A549 (cell line): ENCODE measurements at regions not wholly inside any gene's neighbourhood (a gene's known extent, or its start where the extent isn't known, plus 50 kb on each side); places are given as distances from the start of the nearest gene placed in this dataset.

Experiments
- ATAC-seq, 2 experiments: fragments of 200-7000 bp in 1 of 2; fragments of >200 bp in 1 of 2; cut with Nextera tagmentation in 1 of 2; cut with Tn5 transposase in 1 of 2; 3 replicates each; pipeline versions ENCODE4 v1.8.0 to v1.9.1; 2018 to 2020; ENCODE audit warnings: mild to moderate bottlenecking in 1 of 2, moderate library complexity in 1 of 2
- CTCF ChIA-PET: fragments of 300-600 bp; sonication (Branson Sonifier 250); formaldehyde crosslinking; extraction: SDS; loops from one replicate; lab custom pipeline; 2021; ENCODE audit warnings: antibody characterized with exemption, inconsistent platforms; lab: Yijun Ruan, JAX
- POLR2A ChIA-PET: fragments of 350-600 bp; formaldehyde crosslinking; extraction: SDS; loops from one replicate; lab custom pipeline; 2021; ENCODE audit warnings: antibody characterized with exemption, inconsistent platforms; lab: Yijun Ruan, JAX
- DNase-seq, 2 experiments: peaks; one replicate each; pipeline versions ENCODE4 v3.0.0 to v3.0.0-alpha.2; 2011 to 2016; ENCODE audit warnings: low read depth in 1 of 2, low spot score in 1 of 2
- FAIRE-seq: peaks from 2 replicates; lab custom pipeline; 2011; peaks lifted over from hg19 to GRCh38; lab: Jason Lieb, UNC
- H3K27ac ChIP-seq, 2 experiments: fragments of >200 bp; sonication (Bioruptor Twin); formaldehyde crosslinking; 3 replicates each; pipeline ENCODE4 v1.5.1; 2016 to 2017
- H3K4me1 ChIP-seq: fragments of >200 bp; sonication (Bioruptor Twin); formaldehyde crosslinking; 3 replicates; pipeline ENCODE4 v1.6.1; 2016
- H3K4me2 ChIP-seq: fragments of >200 bp; sonication (Bioruptor Twin); formaldehyde crosslinking; 3 replicates; pipeline ENCODE4 v1.6.1; 2016
- H3K4me3 ChIP-seq: fragments of >200 bp; sonication (Bioruptor Twin); formaldehyde crosslinking; 3 replicates; pipeline ENCODE4 v1.5.1; 2016
- H3K9me3 ChIP-seq: fragments of >200 bp; sonication (Bioruptor Twin); formaldehyde crosslinking; 3 replicates; pipeline ENCODE4 v1.6.1; 2016
- ATOH8 ChIP-seq: fragments of 250-450 bp; sonication (Bioruptor Pico); IDR thresholded peaks from 2 replicates; pipeline ENCODE4 v1.5.0; 2020; ENCODE audit warnings: low read depth, mild to moderate bottlenecking, moderate library complexity
- BCL3 ChIP-seq: fragments of >200 bp; sonication (Bioruptor Twin); formaldehyde crosslinking; IDR thresholded peaks from 3 replicates; pipeline ENCODE4 v1.6.1; 2016
- EHMT2 ChIP-seq: fragments of 200-600 bp; sonication (generic); IDR thresholded peaks from 2 replicates; pipeline ENCODE4 v1.6.1; 2016; ENCODE audit warnings: antibody characterized with exemption, low read depth, mild to moderate bottlenecking, moderate library complexity
- EP300 ChIP-seq, 2 experiments: fragments of >200 bp; sonication (Bioruptor Twin); formaldehyde crosslinking; IDR thresholded peaks; 2 replicates in 1 of 2; 3 replicates in 1 of 2; pipeline ENCODE4 v1.6.1; 2016 to 2017
- ESRRA ChIP-seq: fragments of 150-350 bp; IDR thresholded peaks from 2 replicates; pipeline ENCODE4 v1.6.1; 2014; ENCODE audit warnings: mild to moderate bottlenecking, low read length, borderline replicate concordance
- FOSB ChIP-seq: fragments of 250-450 bp; sonication (Bioruptor Pico); IDR thresholded peaks from 2 replicates; pipeline ENCODE4 v1.5.0; 2020; ENCODE audit warnings: mild to moderate bottlenecking, moderate library complexity
- FOSL2 ChIP-seq, 2 experiments: fragments of 450-650 bp in 1 of 2; fragments of >200 bp in 1 of 2; sonication (Bioruptor Twin) in 1 of 2; formaldehyde crosslinking; IDR thresholded peaks; 2 replicates each; pipeline versions ENCODE4 v1.5.0 to v1.6.1; 2016 to 2020; ENCODE audit warnings: mild to moderate bottlenecking in 1 of 2, moderate library complexity in 1 of 2
- FOXS1 ChIP-seq: fragments of 250-450 bp; sonication (Bioruptor Pico); IDR thresholded peaks from 2 replicates; pipeline ENCODE4 v1.5.0; 2020; ENCODE audit warnings: mild to moderate bottlenecking, moderate library complexity
- HES2 ChIP-seq: fragments of >200 bp; sonication (Bioruptor Twin); formaldehyde crosslinking; IDR thresholded peaks from 2 replicates; pipeline ENCODE4 v1.6.1; 2016
- HOXA7 ChIP-seq: fragments of 250-450 bp; sonication (Bioruptor Pico); IDR thresholded peaks from 2 replicates; pipeline ENCODE4 v1.5.0; 2020; ENCODE audit warnings: mild to moderate bottlenecking, moderate library complexity
- HOXB5 ChIP-seq: fragments of 250-450 bp; sonication (Bioruptor Pico); IDR thresholded peaks from 2 replicates; pipeline ENCODE4 v1.5.0; 2020; ENCODE audit warnings: mild to moderate bottlenecking, moderate library complexity
- MAX ChIP-seq: IDR thresholded peaks from 2 replicates; pipeline ENCODE4 v1.6.1; 2012
- MYC ChIP-seq: IDR thresholded peaks from 2 replicates; pipeline ENCODE4 v1.6.1; 2012; ENCODE audit warnings: mild to moderate bottlenecking, inconsistent platforms, low read length, improper control_type of control experiment, borderline replicate concordance
- PHF8 ChIP-seq: fragments of 200-600 bp; sonication (generic); IDR thresholded peaks from 2 replicates; pipeline ENCODE4 v1.6.1; 2016; ENCODE audit warnings: low read depth, mild to moderate bottlenecking, antibody characterized with exemption, moderate library complexity, borderline replicate concordance
- RAD21 ChIP-seq, 2 experiments: fragments of >200 bp in 1 of 2; sonication (Bioruptor Twin) in 1 of 2; formaldehyde crosslinking in 1 of 2; IDR thresholded peaks in 1 of 2; conservative IDR thresholded peaks in 1 of 2; 2 replicates in 1 of 2; 3 replicates in 1 of 2; pipeline ENCODE4 v1.6.1; 2012 to 2018; ENCODE audit warnings: inconsistent platforms in 1 of 2
- RCOR1 ChIP-seq: fragments of 150-350 bp; IDR thresholded peaks from 2 replicates; pipeline ENCODE4 v1.6.1; 2014; ENCODE audit warnings: antibody characterized with exemption, low read length, low read depth
- REST ChIP-seq: fragments of 200-600 bp; sonication (generic); IDR thresholded peaks from 2 replicates; pipeline ENCODE4 v1.6.1; 2016; ENCODE audit warnings: antibody characterized with exemption, mild to moderate bottlenecking, moderate library complexity
- RFX5 ChIP-seq: fragments of 450-650 bp; IDR thresholded peaks from 2 replicates; pipeline ENCODE4 v1.7.1; 2014; ENCODE audit warnings: antibody characterized with exemption, mild to moderate bottlenecking, moderate library complexity
- SREBF2 ChIP-seq: fragments of 450-650 bp; IDR thresholded peaks from 2 replicates; pipeline ENCODE4 v1.6.1; 2014; ENCODE audit warnings: mild to moderate bottlenecking, moderate library complexity
- ZC3H11A ChIP-seq: fragments of 450-650 bp; IDR thresholded peaks from 2 replicates; pipeline ENCODE4 v1.6.1; 2014; ENCODE audit warnings: antibody characterized with exemption, mild to moderate bottlenecking
- ZSCAN20 ChIP-seq: fragments of 250-450 bp; sonication (Bioruptor Pico); IDR thresholded peaks from 2 replicates; pipeline ENCODE4 v1.8.0; 2022; ENCODE audit warnings: mild to moderate bottlenecking, moderate library complexity
- WGBS: methylation state at CpG from one replicate; pipeline ENCODE4 v1.1.6; 2017; ENCODE audit errors: missing lambda C conversion rate; 5-methylcytosine and 5-hydroxymethylcytosine counted together

- no peak for FAIRE-seq
- WGBS, result 91% methylated on average over 2 of the region's 2 CpGs
- POLR2A ChIA-PET, result no interaction called here
Observed at GRCh38 chr6:88490908-88491264, 324.7 kb upstream of the CNR1 start.

GRCh38 chr6:88490195-88490907, 324.2 kb upstream of the CNR1 start:
- ChIA-PET POLR2A (no interaction called here), CTCF (interaction anchor here (3.7 kb wide), 1 partner anchor 560 kb away, joined by 14 read pairs; no protein-coding TSS in a partner anchor)
- FAIRE-seq (no peak), DNase-seq (no peak), ATAC-seq (no peak)
- 62% methylated on average over 6 of the region's 6 CpGs for WGBS
- Histone ChIP-seq H3K4me1 (no peaks in the 10 kb centered on the region), H3K9me3 (no peaks in the 10 kb centered on the region), H3K27ac (no peak overlapping the region; a peak in 1 of 6 replicates), H3K4me3 (no peak overlapping the region), H3K4me2 (no peak overlapping the region)
- TF ChIP-seq ZSCAN20 (CRISPR knock-in tag), result no peak
- TF ChIP-seq RFX5, result no peak
- TF ChIP-seq SREBF2, result no peak
- no peak for TF ChIP-seq PHF8
- TF ChIP-seq ZC3H11A, result no peak
- TF ChIP-seq HES2, result no peak
- no peak for TF ChIP-seq FOSL2 (IDR thresholded peaks at IDR 0.05)
- TF ChIP-seq FOSL2 (CRISPR knock-in tag; IDR thresholded peaks at IDR 0.05), result no peak
- TF ChIP-seq BCL3, result no peak
- TF ChIP-seq REST, result no peak
- no peak for TF ChIP-seq RCOR1
- TF ChIP-seq RAD21 (conservative IDR thresholded peaks at IDR 0.05 in 1 of 2, IDR thresholded peaks at IDR 0.05 in 1 of 2), result no peak
- no peak for TF ChIP-seq HOXA7 (CRISPR knock-in tag)
- no peak for TF ChIP-seq HOXB5 (CRISPR knock-in tag)

More at GRCh38 chr6:88490908-88491264, 324.7 kb upstream of the CNR1 start:
- Histone ChIP-seq H3K4me3 (no peak overlapping the region), H3K4me2 (no peak overlapping the region), H3K27ac (no peak overlapping the region; a peak in 1 of 6 replicates), H3K9me3 (no peaks in the 10 kb centered on the region), H3K4me1 (no peaks in the 10 kb centered on the region)
- DNase-seq, result no peak
- CTCF ChIA-PET, result interaction anchor here (3.7 kb wide), 1 partner anchor 561 kb away, joined by 14 read pairs; no protein-coding TSS in a partner anchor
- ATAC-seq, result no peak
- no peak for TF ChIP-seq ZSCAN20 (CRISPR knock-in tag)
- no peak for TF ChIP-seq EHMT2
- TF ChIP-seq MAX, result no peak
- no peak for TF ChIP-seq MYC
- no peak for TF ChIP-seq EP300 (IDR thresholded peaks at IDR 0.05)
- TF ChIP-seq ATOH8 (CRISPR knock-in tag), result no peak
- TF ChIP-seq REST, result no peak
- no peak for TF ChIP-seq FOSB (CRISPR knock-in tag)
- TF ChIP-seq ESRRA, result no peak
- no peak for TF ChIP-seq FOSL2 (IDR thresholded peaks at IDR 0.05)
- TF ChIP-seq FOSL2 (CRISPR knock-in tag; IDR thresholded peaks at IDR 0.05), result no peak
- TF ChIP-seq HOXA7 (CRISPR knock-in tag), result no peak
- TF ChIP-seq FOXS1 (CRISPR knock-in tag), result no peak
